PC-3 (cell line): ENCODE measurements at regions not wholly inside any gene's neighbourhood (a gene's known extent, or its start where the extent isn't known, plus 50 kb on each side); places are given as distances from the start of the nearest gene placed in this dataset.
"Not testable (repeated sequence)": the region's sequence is repeated elsewhere in the genome, so short reads cannot be mapped to it uniquely, and the experiment has no call there.

Experiments
- ATAC-seq: fragments of 200-7000 bp; cut with Tn5 transposase; 2 replicates; pipeline ENCODE4 v1.9.1; 2020; ENCODE audit warnings: mild to moderate bottlenecking, moderate library complexity
- BruUV-seq: library from RNA; stranded (reverse); fragments of 400-500 nt; replicated peaks from 2 replicates; lab custom pipeline; 2021; lab: Mats Ljungman, UMichigan
- CTCF ChIA-PET: fragments of 300-600 bp; sonication (Branson Sonifier 250); formaldehyde crosslinking; loops from one replicate; lab custom pipeline; 2022; ENCODE audit warnings: antibody characterized with exemption; lab: Charles Lee
- POLR2A ChIA-PET: fragments of 300-600 bp; sonication (Branson Sonifier 250); formaldehyde crosslinking; loops from one replicate; lab custom pipeline; 2022; ENCODE audit warnings: antibody characterized with exemption; ENCODE audit not compliant: unreplicated experiment; lab: Charles Lee
- DNase-seq: peaks from one replicate; pipeline ENCODE4 v3.0.0-alpha.2; 2015
- H2AFZ ChIP-seq: fragments of 300-600 bp; sonication (generic); 2 replicates; pipeline ENCODE4 v1.6.0; 2016; ENCODE audit warnings: antibody characterized with exemption, low read length
- H3F3A ChIP-seq: fragments of 300-600 bp; sonication (generic); one replicate; pipeline ENCODE4 v1.6.0; 2017; ENCODE audit warnings: antibody characterized with exemption, low read length, control low read depth, mild to moderate bottlenecking; ENCODE audit not compliant: unreplicated experiment
- H3K27ac ChIP-seq: fragments of 300-600 bp; sonication (generic); 2 replicates; pipeline ENCODE4 v1.5.1; 2016; ENCODE audit warnings: mild to moderate bottlenecking, low read length
- H3K27me3 ChIP-seq: fragments of 300-600 bp; sonication (generic); 2 replicates; pipeline ENCODE4 v1.6.1; 2016; ENCODE audit warnings: low read length, mixed read lengths
- H3K36me3 ChIP-seq: fragments of 300-600 bp; sonication (generic); 2 replicates; pipeline ENCODE4 v1.6.1; 2016; ENCODE audit warnings: low read depth, mixed run types, low read length, mixed read lengths
- H3K4me1 ChIP-seq: fragments of 300-600 bp; sonication (generic); 2 replicates; pipeline ENCODE4 v1.5.1; 2016; ENCODE audit warnings: low read length; ENCODE audit not compliant: insufficient read depth
- H3K4me2 ChIP-seq: fragments of 300-600 bp; sonication (generic); 2 replicates; pipeline ENCODE4 v1.6.0; 2016; ENCODE audit warnings: low read length
- H3K4me3 ChIP-seq: fragments of 300-600 bp; sonication (generic); 2 replicates; pipeline ENCODE4 v1.5.1; 2016; ENCODE audit warnings: mild to moderate bottlenecking, low read length, mixed read lengths
- H3K79me2 ChIP-seq: fragments of 300-600 bp; sonication (generic); 2 replicates; pipeline ENCODE4 v1.6.1; 2017; ENCODE audit warnings: low read length, mixed read lengths
- H3K9ac ChIP-seq: fragments of 300-600 bp; sonication (generic); 2 replicates; pipeline ENCODE4 v1.6.0; 2016; ENCODE audit warnings: mild to moderate bottlenecking, low read length
- H3K9me2 ChIP-seq: fragments of 300-600 bp; sonication (generic); replicated peaks from 2 replicates; pipeline ENCODE4 v1.6.1; 2016; ENCODE audit warnings: mixed run types, low read length, mixed read lengths
- H3K9me3 ChIP-seq: fragments of 300-600 bp; sonication (generic); 2 replicates; pipeline ENCODE4 v1.6.1; 2016; ENCODE audit warnings: low read length, mixed read lengths
- H4K20me1 ChIP-seq: fragments of 300-600 bp; sonication (generic); 2 replicates; pipeline ENCODE4 v1.6.1; 2016; ENCODE audit warnings: low read length, mixed read lengths
- EZH2 ChIP-seq: fragments of 300-600 bp; sonication (generic); IDR thresholded peaks from one replicate; pipeline ENCODE4 v1.6.1; 2017; ENCODE audit warnings: antibody characterized with exemption, mild to moderate bottlenecking, low read length; ENCODE audit not compliant: unreplicated experiment
- EZH2phosphoT487 ChIP-seq: fragments of 300-600 bp; sonication (generic); IDR thresholded peaks from 2 replicates; pipeline ENCODE4 v1.6.1; 2018; ENCODE audit warnings: mild to moderate bottlenecking, antibody characterized with exemption, low read length, borderline replicate concordance
- intact Hi-C: fragments of 100-400 bp; cut with micrococcal nuclease; formaldehyde crosslinking; loops from 2 replicates; pipeline ENCODE4 v1.9.0; 2023
- TF ChIP-seq, protein P1 (sequence below): fragments of 300-600 bp; sonication (generic); conservative IDR thresholded peaks from 2 replicates; pipeline ENCODE4 v1.5.1; 2017; ENCODE audit warnings: antibody characterized with exemption, low read depth, mild to moderate bottlenecking, low read length

GRCh38 chr12:23281295-23281694 lies 656.3 kb downstream of the ETNK1 start:
- no TSS peak for BruUV-seq
- Histone ChIP-seq H3K9me2 (no peaks in the 10 kb centered on the region), H3K27ac (no peak overlapping the region), H3K9me3 (no peaks in the 10 kb centered on the region), H3F3A (no peaks in the 10 kb centered on the region), H3K79me2 (no peaks in the 10 kb centered on the region), H3K4me2 (no peak overlapping the region), H4K20me1 (no peaks in the 10 kb centered on the region), H2AFZ (no peak overlapping the region), H3K9ac (no peak overlapping the region), H3K4me1 (no peaks in the 10 kb centered on the region), H3K36me3 (no peaks in the 10 kb centered on the region), H3K4me3 (no peak overlapping the region), H3K27me3 (no peaks in the 10 kb centered on the region)
- no peak for DNase-seq
- TF ChIP-seq, protein P1, sequence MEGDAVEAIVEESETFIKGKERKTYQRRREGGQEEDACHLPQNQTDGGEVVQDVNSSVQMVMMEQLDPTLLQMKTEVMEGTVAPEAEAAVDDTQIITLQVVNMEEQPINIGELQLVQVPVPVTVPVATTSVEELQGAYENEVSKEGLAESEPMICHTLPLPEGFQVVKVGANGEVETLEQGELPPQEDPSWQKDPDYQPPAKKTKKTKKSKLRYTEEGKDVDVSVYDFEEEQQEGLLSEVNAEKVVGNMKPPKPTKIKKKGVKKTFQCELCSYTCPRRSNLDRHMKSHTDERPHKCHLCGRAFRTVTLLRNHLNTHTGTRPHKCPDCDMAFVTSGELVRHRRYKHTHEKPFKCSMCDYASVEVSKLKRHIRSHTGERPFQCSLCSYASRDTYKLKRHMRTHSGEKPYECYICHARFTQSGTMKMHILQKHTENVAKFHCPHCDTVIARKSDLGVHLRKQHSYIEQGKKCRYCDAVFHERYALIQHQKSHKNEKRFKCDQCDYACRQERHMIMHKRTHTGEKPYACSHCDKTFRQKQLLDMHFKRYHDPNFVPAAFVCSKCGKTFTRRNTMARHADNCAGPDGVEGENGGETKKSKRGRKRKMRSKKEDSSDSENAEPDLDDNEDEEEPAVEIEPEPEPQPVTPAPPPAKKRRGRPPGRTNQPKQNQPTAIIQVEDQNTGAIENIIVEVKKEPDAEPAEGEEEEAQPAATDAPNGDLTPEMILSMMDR, result no peak
- TF ChIP-seq EZH2phosphoT487 (no peak), EZH2 (no peak)
- POLR2A ChIA-PET, result no interaction called here
- ATAC-seq, result no peak
- CTCF ChIA-PET, result no interaction called here
- intact Hi-C loops, result no loop called here

- no peak overlapping the region for H3K4me3 ChIP-seq
- H3K9ac ChIP-seq, result no peak overlapping the region
- no peak overlapping the region for H2AFZ ChIP-seq
- no peaks in the 10 kb centered on the region for H3K79me2 ChIP-seq
- no peaks in the 10 kb centered on the region for H3K4me1 ChIP-seq
- H3F3A ChIP-seq, result no peaks in the 10 kb centered on the region
- POLR2A ChIA-PET, result no interaction called here
- DNase-seq (no peak), ATAC-seq (no peak)
- H3K27me3 ChIP-seq, result no peaks in the 10 kb centered on the region
- intact Hi-C loops, result no loop called here
- H3K36me3 ChIP-seq, result no peaks in the 10 kb centered on the region
- H3K9me3 ChIP-seq, result no peaks in the 10 kb centered on the region
- no peaks in the 10 kb centered on the region for H3K9me2 ChIP-seq
- CTCF ChIA-PET, result no interaction called here
- H4K20me1 ChIP-seq, result no peaks in the 10 kb centered on the region
- TF ChIP-seq, protein P1, result no peak
- TF ChIP-seq EZH2phosphoT487, result no peak
- no peak for TF ChIP-seq EZH2
- H3K4me2 ChIP-seq, result no peak overlapping the region
- BruUV-seq, result no TSS peak
- no peak overlapping the region for H3K27ac ChIP-seq
These were observed 657.7 kb downstream of the ETNK1 start for GRCh38 chr12:23282701-23283100.

- H3K27ac ChIP-seq, ATAC-seq, CTCF ChIA-PET, H3K9me2 ChIP-seq, H2AFZ ChIP-seq, H3K4me2 ChIP-seq, H3K4me1 ChIP-seq, H4K20me1 ChIP-seq, intact Hi-C loops, DNase-seq, BruUV-seq, H3K9me3 ChIP-seq, POLR2A ChIA-PET, H3K9ac ChIP-seq, H3K36me3 ChIP-seq, H3K4me3 ChIP-seq, H3K79me2 ChIP-seq, H3F3A ChIP-seq, H3K27me3 ChIP-seq: not testable (repeated sequence)
These were observed 661.0 kb downstream of the ETNK1 start for GRCh38 chr12:23285764-23286530.
